HCT116 (cell line): ENCODE measurements at regions not wholly inside any gene's neighbourhood (a gene's known extent, or its start where the extent isn't known, plus 50 kb on each side); places are given as distances from the start of the nearest gene placed in this dataset.

ENCODE experiments used
- ATAC-seq: fragments of 200-7000 bp; cut with Tn5 transposase; 2 replicates; pipeline ENCODE4 v1.9.1; 2020; ENCODE audit warnings: mild to moderate bottlenecking, moderate library complexity
- BruUV-seq: library from RNA; stranded (reverse); fragments of 400-500 nt; replicated peaks from 2 replicates; lab custom pipeline; 2021; lab: Mats Ljungman, UMichigan
- CTCF ChIA-PET: fragments of 300-600 bp; sonication (Branson Sonifier 250); formaldehyde crosslinking; loops from one replicate; lab custom pipeline; 2021; ENCODE audit warnings: antibody characterized with exemption; lab: Charles Lee
- POLR2A ChIA-PET: fragments of 300-600, 350-600 bp; sonication (Branson Sonifier 250); formaldehyde crosslinking; loops from one replicate; lab custom pipeline; 2021; ENCODE audit warnings: antibody characterized with exemption; lab: Charles Lee
- RAD21 ChIA-PET, 2 experiments: fragments of 300-600 bp; sonication (Branson Sonifier 250); formaldehyde crosslinking; loops; one replicate each; lab custom pipeline; 2023; ENCODE audit warnings: low total read pairs in 2 of 2; ENCODE audit not compliant: uncharacterized antibody in 2 of 2, unreplicated experiment in 2 of 2, low non-redundant PET in 1 of 2; lab: Charles Lee
- DNase-seq: peaks from one replicate; pipeline ENCODE4 v3.0.0-alpha.2; 2010; ENCODE audit warnings: low read depth, low spot score
- H2AFZ ChIP-seq: fragments of 200-600 bp; shearing (Covaris generic), sonication (generic); 2 replicates; pipeline ENCODE4 v1.6.1; 2017; ENCODE audit warnings: low read depth, mixed run types, mixed read lengths, antibody characterized with exemption, low read length; ENCODE audit not compliant: poor library complexity, severe bottlenecking
- H3K27ac ChIP-seq: 2 replicates; pipeline ENCODE4 v1.5.1; 2012; ENCODE audit warnings: low read depth, low read length
- H3K27me3 ChIP-seq: fragments of 200-600 bp; sonication (generic); 2 replicates; pipeline ENCODE4 v1.6.1; 2016; ENCODE audit warnings: mixed run types, low read length, mixed read lengths; ENCODE audit not compliant: insufficient read depth
- H3K36me3 ChIP-seq, 2 experiments: fragments of 200-500 bp in 1 of 2; fragments of 200-600 bp in 1 of 2; sonication (Bioruptor generic) in 1 of 2; sonication (generic) in 1 of 2; 2 replicates each; pipeline versions ENCODE4 v1.5.1 to v1.6.1; 2014 to 2016; ENCODE audit warnings: low read length in 2 of 2, inconsistent platforms in 1 of 2, mixed read lengths in 1 of 2, mixed run types in 1 of 2; ENCODE audit not compliant: insufficient read depth in 2 of 2, control insufficient read depth in 1 of 2
- H3K4me1 ChIP-seq, 2 experiments: fragments of 200-600 bp in 1 of 2; sonication (generic) in 1 of 2; 2 replicates each; pipeline versions ENCODE4 v1.5.1 to v1.6.1; 2012 to 2017; ENCODE audit warnings: low read length in 2 of 2, inconsistent platforms in 1 of 2, mild to moderate bottlenecking in 1 of 2, mixed read lengths in 1 of 2, mixed run types in 1 of 2, moderate library complexity in 1 of 2; ENCODE audit not compliant: insufficient read depth in 2 of 2, control insufficient read depth in 1 of 2
- H3K4me2 ChIP-seq: fragments of 200-600 bp; sonication (generic); 2 replicates; pipeline ENCODE4 v1.6.1; 2017; ENCODE audit warnings: mixed run types, low read length, mixed read lengths
- H3K4me3 ChIP-seq, 2 experiments: fragments of 200-600 bp in 1 of 2; sonication (generic) in 1 of 2; replicated peaks in 1 of 2; 2 replicates each; pipeline ENCODE4 v1.5.1; 2011 to 2016; ENCODE audit warnings: low read length in 2 of 2, control low read depth in 1 of 2, low read depth in 1 of 2, mild to moderate bottlenecking in 1 of 2, mixed read lengths in 1 of 2, mixed run types in 1 of 2
- H3K79me2 ChIP-seq: fragments of 200-600 bp; sonication (generic); 2 replicates; pipeline ENCODE4 v1.6.1; 2017; ENCODE audit warnings: mild to moderate bottlenecking, mixed run types, low read length, moderate library complexity, mixed read lengths; ENCODE audit not compliant: insufficient read depth
- H3K9ac ChIP-seq: fragments of 200-600 bp; sonication (generic); 2 replicates; pipeline ENCODE4 v1.6.1; 2016; ENCODE audit warnings: low read length, mixed read lengths
- H3K9me2 ChIP-seq: fragments of 200-600 bp; sonication (generic), shearing (Covaris generic); 2 replicates; pipeline ENCODE4 v1.6.1; 2017; ENCODE audit warnings: mixed run types, mild to moderate bottlenecking, moderate library complexity; ENCODE audit not compliant: insufficient read depth
- H3K9me3 ChIP-seq, 2 experiments: fragments of 200-500 bp in 1 of 2; fragments of 200-600 bp in 1 of 2; sonication (Bioruptor generic) in 1 of 2; sonication (generic) in 1 of 2; 2 replicates each; pipeline ENCODE4 v1.6.1; 2014 to 2017; ENCODE audit warnings: low read length in 2 of 2, mixed read lengths in 2 of 2, inconsistent platforms in 1 of 2, low read depth in 1 of 2, mild to moderate bottlenecking in 1 of 2, mixed run types in 1 of 2, moderate library complexity in 1 of 2; ENCODE audit not compliant: control insufficient read depth in 1 of 2, insufficient read depth in 1 of 2
- H4K20me1 ChIP-seq: fragments of 200-600 bp; sonication (generic), shearing (Covaris generic); 2 replicates; pipeline ENCODE4 v1.6.1; 2017; ENCODE audit warnings: mixed run types, mild to moderate bottlenecking, moderate library complexity; ENCODE audit not compliant: insufficient read depth
- CBX3 ChIP-seq: IDR thresholded peaks from 2 replicates; pipeline ENCODE4 v1.6.1; 2012; ENCODE audit warnings: low read depth
- CEBPB ChIP-seq: IDR thresholded peaks from 2 replicates; pipeline ENCODE4 v1.6.1; 2012; ENCODE audit warnings: low read depth
- EGR1 ChIP-seq: IDR thresholded peaks from 2 replicates; pipeline ENCODE4 v1.6.1; 2012; ENCODE audit warnings: low read depth
- ELF1 ChIP-seq: IDR thresholded peaks from 2 replicates; pipeline ENCODE4 v1.6.1; 2012; ENCODE audit warnings: low read depth, borderline replicate concordance
- EZH2phosphoT487 ChIP-seq: fragments of 200-600 bp; IDR thresholded peaks from 2 replicates; pipeline ENCODE4 v1.6.1; 2018; ENCODE audit warnings: antibody characterized with exemption, borderline replicate concordance
- JUND ChIP-seq: IDR thresholded peaks from 2 replicates; pipeline ENCODE4 v1.6.1; 2012
- POLR2AphosphoS5 ChIP-seq: IDR thresholded peaks from 2 replicates; pipeline ENCODE4 v1.6.1; 2011; ENCODE audit warnings: mild to moderate bottlenecking, low read depth, low read length, moderate library complexity
- SIN3A ChIP-seq: IDR thresholded peaks from 2 replicates; pipeline ENCODE4 v1.6.1; 2012; ENCODE audit warnings: low read depth
- SP1 ChIP-seq: IDR thresholded peaks from 2 replicates; pipeline ENCODE4 v1.6.1; 2012; ENCODE audit warnings: low read depth
- SRF ChIP-seq: IDR thresholded peaks from 2 replicates; pipeline ENCODE4 v1.6.1; 2012; ENCODE audit warnings: low read depth
- YY1 ChIP-seq: IDR thresholded peaks from 2 replicates; pipeline ENCODE4 v1.6.1; 2011; ENCODE audit warnings: low read length, low read depth, moderate library complexity, mild to moderate bottlenecking; ENCODE audit not compliant: insufficient replicate concordance; ENCODE audit errors: extremely low read depth
- ZFX ChIP-seq: fragments of 450-650 bp; IDR thresholded peaks from 2 replicates; pipeline ENCODE4 v1.6.1; 2017
- ZNF274 ChIP-seq: fragments of 200-500 bp; sonication (Bioruptor generic); IDR thresholded peaks from 2 replicates; pipeline ENCODE4 v1.6.1; 2014; ENCODE audit warnings: mild to moderate bottlenecking, low read depth, low read length, inconsistent platforms
- intact Hi-C: fragments of 100-400 bp; cut with micrococcal nuclease; formaldehyde crosslinking; loops from 2 replicates; pipeline ENCODE4 v1.10.0; 2022
- TF ChIP-seq, protein P1 (sequence below): IDR thresholded peaks from 2 replicates; pipeline ENCODE4 v1.6.1; 2012
- TF ChIP-seq, protein P2 (sequence below): IDR thresholded peaks from 2 replicates; pipeline ENCODE4 v1.6.1; 2012; ENCODE audit warnings: low read depth
- TF ChIP-seq, protein P3 (sequence below): IDR thresholded peaks from 2 replicates; pipeline ENCODE4 v1.6.1; 2012
- TF ChIP-seq, protein P4 (sequence below), 3 experiments: fragments of 200-600 bp in 1 of 3; sonication (generic) in 1 of 3; IDR thresholded peaks in 2 of 3; conservative IDR thresholded peaks in 1 of 3; 2 replicates each; pipeline ENCODE4 v1.5.1; 2012 to 2017; ENCODE audit warnings: low read depth in 2 of 3, low read length in 2 of 3, antibody characterized with exemption in 1 of 3, borderline replicate concordance in 1 of 3, control low read depth in 1 of 3, mild to moderate bottlenecking in 1 of 3, mixed read lengths in 1 of 3, mixed run types in 1 of 3, moderate library complexity in 1 of 3; ENCODE audit not compliant: insufficient read depth in 1 of 3

DNA sequence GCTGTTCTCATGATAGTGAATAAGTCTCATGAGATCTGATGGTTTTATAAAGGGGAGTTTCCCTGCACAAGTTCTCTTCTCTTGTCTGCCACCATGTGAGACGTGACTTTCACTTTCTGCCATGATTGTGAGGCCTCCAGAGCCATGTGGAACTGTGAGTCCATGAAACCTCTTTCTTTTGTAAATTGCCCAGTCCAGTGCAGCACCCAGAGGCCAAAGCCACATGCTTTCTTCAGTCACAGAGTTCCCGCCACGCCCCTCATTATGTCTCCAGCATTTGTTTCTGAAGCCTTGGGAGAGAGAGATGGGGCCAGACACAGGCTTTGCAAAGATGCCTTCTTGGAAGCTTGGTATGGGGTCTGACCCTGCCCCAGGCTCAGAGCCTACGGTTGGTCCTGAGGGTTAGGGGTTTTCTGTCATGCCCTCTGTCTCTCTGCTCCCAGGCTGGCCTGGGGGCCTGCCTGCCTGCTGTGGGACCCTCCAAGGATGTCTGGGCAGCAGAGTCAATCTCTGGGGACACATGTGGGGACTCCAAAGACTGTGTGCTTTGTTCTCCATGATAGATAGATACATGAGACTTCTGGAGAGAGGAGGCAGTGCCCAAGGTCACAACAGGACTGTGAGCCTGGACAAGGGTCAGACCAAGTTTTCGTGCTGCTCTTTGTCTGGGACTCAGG is 114.1 kb upstream of the PRMT8 start:
- H3K4me1 ChIP-seq: no peaks in the 10 kb centered on the region
- CTCF ChIA-PET: no interaction called here
- no peaks in the 10 kb centered on the region for H3K9me2 ChIP-seq
- H3K4me2 ChIP-seq: no peak overlapping the region
- no peak overlapping the region for H2AFZ ChIP-seq
- TF ChIP-seq, protein P1, sequence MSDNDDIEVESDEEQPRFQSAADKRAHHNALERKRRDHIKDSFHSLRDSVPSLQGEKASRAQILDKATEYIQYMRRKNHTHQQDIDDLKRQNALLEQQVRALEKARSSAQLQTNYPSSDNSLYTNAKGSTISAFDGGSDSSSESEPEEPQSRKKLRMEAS: no peak
- no peak for TF ChIP-seq ZNF274
- no peak for TF ChIP-seq SIN3A
- no peak for TF ChIP-seq POLR2AphosphoS5
- no peak for TF ChIP-seq ELF1
- no peak for TF ChIP-seq CEBPB
- TF ChIP-seq, protein P2, sequence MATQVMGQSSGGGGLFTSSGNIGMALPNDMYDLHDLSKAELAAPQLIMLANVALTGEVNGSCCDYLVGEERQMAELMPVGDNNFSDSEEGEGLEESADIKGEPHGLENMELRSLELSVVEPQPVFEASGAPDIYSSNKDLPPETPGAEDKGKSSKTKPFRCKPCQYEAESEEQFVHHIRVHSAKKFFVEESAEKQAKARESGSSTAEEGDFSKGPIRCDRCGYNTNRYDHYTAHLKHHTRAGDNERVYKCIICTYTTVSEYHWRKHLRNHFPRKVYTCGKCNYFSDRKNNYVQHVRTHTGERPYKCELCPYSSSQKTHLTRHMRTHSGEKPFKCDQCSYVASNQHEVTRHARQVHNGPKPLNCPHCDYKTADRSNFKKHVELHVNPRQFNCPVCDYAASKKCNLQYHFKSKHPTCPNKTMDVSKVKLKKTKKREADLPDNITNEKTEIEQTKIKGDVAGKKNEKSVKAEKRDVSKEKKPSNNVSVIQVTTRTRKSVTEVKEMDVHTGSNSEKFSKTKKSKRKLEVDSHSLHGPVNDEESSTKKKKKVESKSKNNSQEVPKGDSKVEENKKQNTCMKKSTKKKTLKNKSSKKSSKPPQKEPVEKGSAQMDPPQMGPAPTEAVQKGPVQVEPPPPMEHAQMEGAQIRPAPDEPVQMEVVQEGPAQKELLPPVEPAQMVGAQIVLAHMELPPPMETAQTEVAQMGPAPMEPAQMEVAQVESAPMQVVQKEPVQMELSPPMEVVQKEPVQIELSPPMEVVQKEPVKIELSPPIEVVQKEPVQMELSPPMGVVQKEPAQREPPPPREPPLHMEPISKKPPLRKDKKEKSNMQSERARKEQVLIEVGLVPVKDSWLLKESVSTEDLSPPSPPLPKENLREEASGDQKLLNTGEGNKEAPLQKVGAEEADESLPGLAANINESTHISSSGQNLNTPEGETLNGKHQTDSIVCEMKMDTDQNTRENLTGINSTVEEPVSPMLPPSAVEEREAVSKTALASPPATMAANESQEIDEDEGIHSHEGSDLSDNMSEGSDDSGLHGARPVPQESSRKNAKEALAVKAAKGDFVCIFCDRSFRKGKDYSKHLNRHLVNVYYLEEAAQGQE: no peak
- no peak for TF ChIP-seq ZFX
- TF ChIP-seq YY1: no peak
- TF ChIP-seq EGR1: no peak
- TF ChIP-seq JUND: no peak
- TF ChIP-seq, protein P3, sequence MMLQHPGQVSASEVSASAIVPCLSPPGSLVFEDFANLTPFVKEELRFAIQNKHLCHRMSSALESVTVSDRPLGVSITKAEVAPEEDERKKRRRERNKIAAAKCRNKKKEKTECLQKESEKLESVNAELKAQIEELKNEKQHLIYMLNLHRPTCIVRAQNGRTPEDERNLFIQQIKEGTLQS: no peak
- no peak for TF ChIP-seq CBX3
- TF ChIP-seq, protein P4, sequence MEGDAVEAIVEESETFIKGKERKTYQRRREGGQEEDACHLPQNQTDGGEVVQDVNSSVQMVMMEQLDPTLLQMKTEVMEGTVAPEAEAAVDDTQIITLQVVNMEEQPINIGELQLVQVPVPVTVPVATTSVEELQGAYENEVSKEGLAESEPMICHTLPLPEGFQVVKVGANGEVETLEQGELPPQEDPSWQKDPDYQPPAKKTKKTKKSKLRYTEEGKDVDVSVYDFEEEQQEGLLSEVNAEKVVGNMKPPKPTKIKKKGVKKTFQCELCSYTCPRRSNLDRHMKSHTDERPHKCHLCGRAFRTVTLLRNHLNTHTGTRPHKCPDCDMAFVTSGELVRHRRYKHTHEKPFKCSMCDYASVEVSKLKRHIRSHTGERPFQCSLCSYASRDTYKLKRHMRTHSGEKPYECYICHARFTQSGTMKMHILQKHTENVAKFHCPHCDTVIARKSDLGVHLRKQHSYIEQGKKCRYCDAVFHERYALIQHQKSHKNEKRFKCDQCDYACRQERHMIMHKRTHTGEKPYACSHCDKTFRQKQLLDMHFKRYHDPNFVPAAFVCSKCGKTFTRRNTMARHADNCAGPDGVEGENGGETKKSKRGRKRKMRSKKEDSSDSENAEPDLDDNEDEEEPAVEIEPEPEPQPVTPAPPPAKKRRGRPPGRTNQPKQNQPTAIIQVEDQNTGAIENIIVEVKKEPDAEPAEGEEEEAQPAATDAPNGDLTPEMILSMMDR (IDR thresholded peaks at IDR 0.05 in 2 of 3, conservative IDR thresholded peaks at IDR 0.05 in 1 of 3; ENCODE audit: borderline replicate concordance in 1 of 3, insufficient read depth in 1 of 3, low read depth in 2 of 3, low read length in 2 of 3): no peak
- TF ChIP-seq EZH2phosphoT487: no peak
- no peak for TF ChIP-seq SP1
- TF ChIP-seq SRF: no peak
- no peaks in the 10 kb centered on the region for H3K9me3 ChIP-seq
- intact Hi-C loops: no loop called here
- H3K4me3 ChIP-seq: no peak overlapping the region
- BruUV-seq: no TSS peak
- H3K36me3 ChIP-seq: no peaks in the 10 kb centered on the region
- H3K79me2 ChIP-seq: no peaks in the 10 kb centered on the region
- H4K20me1 ChIP-seq: no peaks in the 10 kb centered on the region
- RAD21 ChIA-PET: no interaction called here
- H3K27ac ChIP-seq: no peak overlapping the region
- ATAC-seq (no peak), DNase-seq (no peak)
- POLR2A ChIA-PET: no interaction called here
- H3K9ac ChIP-seq: no peak overlapping the region
- H3K27me3 ChIP-seq: 0 out of 2 replicates have a peak, but pooled peaks cover 6% of the 10 kb centered on the region
